HG03196 (cell line): ENCODE measurements at regions not wholly inside any gene's neighbourhood (a gene's known extent, or its start where the extent isn't known, plus 50 kb on each side); places are given as distances from the start of the nearest gene placed in this dataset.
"Not testable (repeated sequence)": the region's sequence is repeated elsewhere in the genome, so short reads cannot be mapped to it uniquely, and the experiment has no call there.

ENCODE experiments used
- ATAC-seq: cut with Tn5 transposase; IDR thresholded peaks from one replicate; pipeline ENCODE4 v1.9.1; 2021; ENCODE audit not compliant: unreplicated experiment

GRCh38 chr14:105924951-105925591, 398.7 kb downstream of the TMEM121 start:
- ATAC-seq: no peak

GRCh38 chr14:105925615-105926372, 399.4 kb downstream of the TMEM121 start:
- ATAC-seq: no peak

- ATAC-seq: no peak
Observed at GRCh38 chr14:105926373-105927095, 400.2 kb downstream of the TMEM121 start.

- no peak for ATAC-seq
Observed at GRCh38 chr14:105927096-105928060, 401.0 kb downstream of the TMEM121 start.

- ATAC-seq: not testable (repeated sequence)
Observed at GRCh38 chr14:105928171-105929111, 402.1 kb downstream of the TMEM121 start.

- no peak for ATAC-seq
Observed at GRCh38 chr14:105929327-105930081, 403.1 kb downstream of the TMEM121 start.

- ATAC-seq: no peak
Observed at GRCh38 chr14:105930572-105930971, 404.2 kb downstream of the TMEM121 start.

- no peak for ATAC-seq
Observed at GRCh38 chr14:105931808-105932483, 405.6 kb downstream of the TMEM121 start.

GRCh38 chr14:105933238-105933637, 406.9 kb downstream of the TMEM121 start:
- ATAC-seq: no peak

GRCh38 chr14:105935384-105935783, 409.0 kb downstream of the TMEM121 start:
- ATAC-seq: no peak

- no peak for ATAC-seq
Observed at GRCh38 chr14:105937253-105938054, 411.1 kb downstream of the TMEM121 start.

- no peak for ATAC-seq
Observed at GRCh38 chr14:105938055-105938863, 411.9 kb downstream of the TMEM121 start.

GRCh38 chr14:105938959-105939358, 412.6 kb downstream of the TMEM121 start:
- ATAC-seq: no peak

GRCh38 chr14:105939810-105940508, 413.6 kb downstream of the TMEM121 start:
- no peak for ATAC-seq

- no peak for ATAC-seq
Observed at GRCh38 chr14:105940534-105941225, 414.3 kb downstream of the TMEM121 start.
